HuH-7 (cell line): ENCODE measurements at regions not wholly inside any gene's neighbourhood (a gene's known extent, or its start where the extent isn't known, plus 50 kb on each side); places are given as distances from the start of the nearest gene placed in this dataset.

ENCODE experiments used
- DNase-seq: peaks from one replicate; pipeline ENCODE4 v3.0.0; 2011; ENCODE audit warnings: low spot score

GRCh38 chr13:39938596-39938995 lies 283.1 kb downstream of the COG6 start:
- DNase-seq = no peak

- DNase-seq = no peak
Measured at GRCh38 chr13:39941236-39941635, 285.8 kb downstream of the COG6 start.

- no peak for DNase-seq
Measured at GRCh38 chr13:39941911-39942551, 286.6 kb downstream of the COG6 start.

- DNase-seq = peak; percentile 40
Measured at GRCh38 chr13:39942552-39943273, 287.3 kb downstream of the COG6 start.

- no peak for DNase-seq
Measured at GRCh38 chr13:39943711-39944110, 288.2 kb downstream of the COG6 start.

GRCh38 chr13:39945226-39945625 lies 289.8 kb downstream of the COG6 start:
- no peak for DNase-seq

GRCh38 chr13:39946769-39947168 lies 291.3 kb downstream of the COG6 start:
- no peak for DNase-seq

GRCh38 chr13:39951301-39951700 lies 295.8 kb downstream of the COG6 start:
- DNase-seq = no peak

- no peak for DNase-seq
Measured at GRCh38 chr13:39952249-39953233, 297.1 kb downstream of the COG6 start.

- no peak for DNase-seq
Measured at GRCh38 chr13:39954476-39954875, 299.0 kb downstream of the COG6 start.

GRCh38 chr13:39955560-39955959 lies 300.1 kb downstream of the COG6 start:
- DNase-seq = no peak

GRCh38 chr13:39956036-39956435 lies 300.6 kb downstream of the COG6 start:
- no peak for DNase-seq

- no peak for DNase-seq
Measured at GRCh38 chr13:39957868-39958677, 302.6 kb downstream of the COG6 start.

- DNase-seq = no peak
Measured at GRCh38 chr13:39959497-39960144, 304.2 kb downstream of the COG6 start.

GRCh38 chr13:39960191-39960590 lies 304.7 kb downstream of the COG6 start:
- DNase-seq = no peak

- DNase-seq = no peak
Measured at GRCh38 chr13:39961036-39961435, 305.6 kb downstream of the COG6 start.

- no peak for DNase-seq
Measured at GRCh38 chr13:39963612-39964011, 308.1 kb downstream of the COG6 start.

- DNase-seq = no peak
Measured at GRCh38 chr13:39965309-39965708, 309.8 kb downstream of the COG6 start.

- DNase-seq = no peak
Measured at GRCh38 chr13:39967199-39967959, 311.9 kb downstream of the COG6 start.

- no peak for DNase-seq
Measured at GRCh38 chr13:39968646-39969475, 313.4 kb downstream of the COG6 start.
